Heart left ventricle (tissue), 16 donors: ENCODE measurements at regions not wholly inside any gene's neighbourhood (a gene's known extent, or its start where the extent isn't known, plus 50 kb on each side); places are given as distances from the start of the nearest gene placed in this dataset.

Experiments used
- ATAC-seq, 4 donors: fragments of 200-7000 bp; cut with Tn5 transposase; one replicate each; pipeline ENCODE4 v1.9.1; 2020 to 2022; ENCODE audit warnings: moderate library complexity in 4 of 4, mild to moderate bottlenecking in 3 of 4, moderate number of reproducible peaks in 1 of 4
- DNase-seq, 5 donors: peaks; one replicate each; pipeline ENCODE4 v3.0.0-alpha.2; 2020
- H3K27ac ChIP-seq, 12 donors: fragments of 200-600 bp; sonication (generic) in 4 of 12; one replicate each; pipeline versions ENCODE4 v1.5.0 to v1.8.0; 2016 to 2022; ENCODE audit warnings: mild to moderate bottlenecking in 2 of 12
- H3K27me3 ChIP-seq, 9 donors: fragments of 200-600 bp; sonication (generic) in 2 of 9; one replicate each; pipeline versions ENCODE4 v1.5.1 to v1.8.0; 2016 to 2022; ENCODE audit warnings: mild to moderate bottlenecking in 3 of 9
- H3K36me3 ChIP-seq, 9 donors: fragments of 200-600 bp; sonication (generic) in 2 of 9; one replicate each; pipeline versions ENCODE4 v1.5.0 to v1.8.0; 2018 to 2022; ENCODE audit warnings: mild to moderate bottlenecking in 2 of 9
- H3K4me1 ChIP-seq, 12 donors: fragments of 200-600 bp; sonication (generic) in 4 of 12; one replicate each; pipeline versions ENCODE4 v1.5.0 to v1.8.0; 2016 to 2022; ENCODE audit warnings: mild to moderate bottlenecking in 3 of 12
- H3K4me3 ChIP-seq, 12 donors: fragments of 200-600 bp; sonication (generic) in 4 of 12; one replicate each; pipeline versions ENCODE4 v1.5.0 to v1.8.0; 2017 to 2022; ENCODE audit warnings: mild to moderate bottlenecking in 9 of 12, moderate library complexity in 4 of 12
- H3K9me3 ChIP-seq, 12 donors: fragments of 200-600 bp; sonication (generic) in 4 of 12; one replicate each; pipeline versions ENCODE4 v1.5.0 to v1.8.0; 2016 to 2022; ENCODE audit warnings: mild to moderate bottlenecking in 1 of 12
- CTCF ChIP-seq, 12 donors: fragments of 200-600 bp; sonication (generic) in 4 of 12; IDR thresholded peaks; one replicate each; pipeline versions ENCODE4 v1.5.0 to v1.8.0; 2018 to 2022; ENCODE audit warnings: antibody characterized with exemption in 12 of 12, mild to moderate bottlenecking in 5 of 12
- POLR2A ChIP-seq, 2 donors: fragments of 450-650 bp; IDR thresholded peaks; one replicate each; pipeline ENCODE4 v1.6.1; 2017; ENCODE audit warnings: antibody characterized with exemption in 2 of 2, mild to moderate bottlenecking in 2 of 2, moderate library complexity in 2 of 2
- WGBS, 4 donors: extraction: QIAGEN DNeasy Blood & Tissue Kit in 2 of 4; methylation state at CpG; one replicate each; pipeline versions ENCODE4 v1.1.5 to v1.1.7; 2013 to 2018; 5-methylcytosine and 5-hydroxymethylcytosine counted together
- intact Hi-C, 10 donors: fragments of 100-400 bp; cut with DNase I; formaldehyde crosslinking; loops; one replicate each; pipeline versions ENCODE4 v1.11.1 to v1.14.2; 2022
- donor health status: ischemic (EF 13 %, LVEDD 7.1; RV severe dilation, severe dysfunction).
- donor health status: healthy with polysubstance abuse.
- donor health status: DM: no; HTN: yes; CAD: no.
- donor health status: DM: no; HTN: no; CAD: no.
- donor health status: ischemic (EF 25% LVEDD 6.9; RV normal size, moderate dysfunction).
- donor health status: ischemic (EF 25% LVEDD 5.7; RV mildly dilated, moderate dysfunction).
- donor health status: healthy.
- donor health status: DM: yes; HTN: yes; CAD: no.
- donor health status: ischemic (EF 35%, LVEDD 5.7; RV mildly dilated, moderate dysfunction).
- donor health status: nonischemic (EF 11% LVEDD 7.7; RV severe dilation, severe dysfunction).
- donor health status: DM: yes; HTN: yes; CAD: no.
- donor health status: PGD.
- donor health status: ischemic (EF 29% LVEDD 5.4; RV normal size, mild dysfunction).
- donor health status: nonischemic (EF 23%, LVEDD 6.1; RV moderate dilation, normal function).

GRCh38 chr5:164350236-164350635 is 844.8 kb downstream of the MAT2B start:
- WGBS, 4 donors, result 63 to 83% (median 74%) methylated on average over 1 of the region's 1 CpG
- Histone ChIP-seq H3K4me1 (no peaks in the 10 kb centered on the region), H3K9me3 (no peaks in the 10 kb centered on the region), H3K36me3 (no peaks in the 10 kb centered on the region), H3K27ac (no peak overlapping the region), H3K4me3 (no peak overlapping the region), H3K27me3 (peaks cover 0 to 2% (median 0%) of the 10 kb centered on the region in 9 donors)
- no peak for ATAC-seq
- intact Hi-C loops, result no loop called here
- TF ChIP-seq POLR2A (IDR thresholded peaks at IDR 0.05), result no peak
- TF ChIP-seq CTCF (IDR thresholded peaks at IDR 0.05), result no peak
- DNase-seq, result no peak

GRCh38 chr5:164351245-164351834 is 845.9 kb downstream of the MAT2B start:
- intact Hi-C loops, result no loop called here
- WGBS, 4 donors, result 45 to 69% (median 59%) methylated on average over 2 of the region's 2 CpGs

GRCh38 chr5:164352695-164353094 is 847.3 kb downstream of the MAT2B start:
- Histone ChIP-seq H3K9me3 (no peaks in the 10 kb centered on the region), H3K4me3 (no peak overlapping the region), H3K27me3 (peaks cover 0 to 2% (median 0%) of the 10 kb centered on the region in 9 donors), H3K4me1 (no peaks in the 10 kb centered on the region), H3K36me3 (no peaks in the 10 kb centered on the region), H3K27ac (no peak overlapping the region)
- no peak for ATAC-seq
- intact Hi-C loops, result no loop called here
- no peak for DNase-seq
- WGBS, 4 donors, result 27 to 42% (median 32%) methylated on average over 2 of the region's 2 CpGs
- TF ChIP-seq POLR2A (IDR thresholded peaks at IDR 0.05) (no peak), CTCF (IDR thresholded peaks at IDR 0.05) (no peak)

More at GRCh38 chr5:164351245-164351834, 845.9 kb downstream of the MAT2B start:
- DNase-seq, result no peak
- H3K4me1 ChIP-seq, result no peaks in the 10 kb centered on the region
- ATAC-seq, result no peak
- H3K4me3 ChIP-seq, result no peak overlapping the region
- H3K27me3 ChIP-seq, result peaks cover 0 to 2% (median 0%) of the 10 kb centered on the region in 9 donors
- no peak overlapping the region for H3K27ac ChIP-seq
- no peaks in the 10 kb centered on the region for H3K36me3 ChIP-seq
- no peaks in the 10 kb centered on the region for H3K9me3 ChIP-seq
- TF ChIP-seq POLR2A (IDR thresholded peaks at IDR 0.05) (no peak), CTCF (IDR thresholded peaks at IDR 0.05) (no peak)

GRCh38 chr5:164353155-164353554 is 847.7 kb downstream of the MAT2B start:
- Histone ChIP-seq H3K36me3 (no peaks in the 10 kb centered on the region), H3K4me1 (no peaks in the 10 kb centered on the region), H3K4me3 (no peak overlapping the region), H3K27ac (no peak overlapping the region), H3K9me3 (no peaks in the 10 kb centered on the region), H3K27me3 (peaks cover 0 to 2% (median 0%) of the 10 kb centered on the region in 9 donors)
- WGBS, 4 donors, result 13 to 25% (median 20%) methylated on average over 1 of the region's 1 CpG
- TF ChIP-seq CTCF (IDR thresholded peaks at IDR 0.05) (no peak), POLR2A (IDR thresholded peaks at IDR 0.05) (no peak)
- DNase-seq (no peak), ATAC-seq (no peak)
- intact Hi-C loops, result no loop called here
